ENCODE measurements at regions not wholly inside any gene's neighbourhood (a gene's known extent, or its start where the extent isn't known, plus 50 kb on each side); places are given as distances from the start of the nearest gene placed in this dataset.
A peak's percentile ranks its signal among the peaks of the same experiment; 100 is the strongest.

DNA sequence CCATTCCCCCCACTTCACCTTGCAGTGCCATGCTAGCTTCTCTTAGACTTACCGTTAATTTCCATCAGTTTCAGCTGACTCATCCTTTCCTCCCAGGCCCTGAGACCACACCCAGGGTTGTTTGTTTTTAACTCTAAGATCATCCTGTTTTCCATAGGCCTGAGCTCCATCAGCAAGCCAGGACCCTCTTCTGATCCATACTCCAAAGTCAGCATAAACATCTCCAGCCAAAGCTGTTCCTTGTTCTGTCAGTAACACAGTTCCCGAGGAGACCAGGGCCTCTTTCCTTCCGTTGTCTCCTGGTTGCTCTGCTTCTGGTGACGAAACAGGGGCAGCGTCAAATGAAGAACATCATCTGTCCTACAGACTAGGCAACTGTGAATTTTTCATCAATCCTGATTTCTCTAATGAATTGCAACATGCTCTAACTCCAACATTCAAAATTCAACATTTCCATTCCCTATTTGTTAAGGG lies 83.8 kb upstream of the HNF1B start:
- peaks cover 0 to 16% of the 10 kb centered on the region in 2 donors for H3K4me1 ChIP-seq (replicated peaks in 1 of 2)
- no peaks in the 10 kb centered on the region for H3K36me3 ChIP-seq (replicated peaks in 1 of 2)
- H3K27ac ChIP-seq = peak overlapping the region in 1 of 5 donors; percentile 31
- H3K27me3 ChIP-seq = no peaks in the 10 kb centered on the region
- no peak overlapping the region for H3K4me3 ChIP-seq
- intact Hi-C loops (cut with DNase I) = no loop called here
- DNase-seq = peak in 6 of 7 donors; percentile 25 to 66 (median 41)
- no peaks in the 10 kb centered on the region for H3K9me3 ChIP-seq (replicated peaks in 1 of 3)
- TF ChIP-seq, protein P1, sequence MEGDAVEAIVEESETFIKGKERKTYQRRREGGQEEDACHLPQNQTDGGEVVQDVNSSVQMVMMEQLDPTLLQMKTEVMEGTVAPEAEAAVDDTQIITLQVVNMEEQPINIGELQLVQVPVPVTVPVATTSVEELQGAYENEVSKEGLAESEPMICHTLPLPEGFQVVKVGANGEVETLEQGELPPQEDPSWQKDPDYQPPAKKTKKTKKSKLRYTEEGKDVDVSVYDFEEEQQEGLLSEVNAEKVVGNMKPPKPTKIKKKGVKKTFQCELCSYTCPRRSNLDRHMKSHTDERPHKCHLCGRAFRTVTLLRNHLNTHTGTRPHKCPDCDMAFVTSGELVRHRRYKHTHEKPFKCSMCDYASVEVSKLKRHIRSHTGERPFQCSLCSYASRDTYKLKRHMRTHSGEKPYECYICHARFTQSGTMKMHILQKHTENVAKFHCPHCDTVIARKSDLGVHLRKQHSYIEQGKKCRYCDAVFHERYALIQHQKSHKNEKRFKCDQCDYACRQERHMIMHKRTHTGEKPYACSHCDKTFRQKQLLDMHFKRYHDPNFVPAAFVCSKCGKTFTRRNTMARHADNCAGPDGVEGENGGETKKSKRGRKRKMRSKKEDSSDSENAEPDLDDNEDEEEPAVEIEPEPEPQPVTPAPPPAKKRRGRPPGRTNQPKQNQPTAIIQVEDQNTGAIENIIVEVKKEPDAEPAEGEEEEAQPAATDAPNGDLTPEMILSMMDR (IDR thresholded peaks at IDR 0.05) = no peak
- TF ChIP-seq POLR2A (IDR thresholded peaks at IDR 0.05) = no peak
- 51 to 69% (median 61%) methylated on average over 5 of the region's 5 CpGs for WGBS, 4 donors

DNA sequence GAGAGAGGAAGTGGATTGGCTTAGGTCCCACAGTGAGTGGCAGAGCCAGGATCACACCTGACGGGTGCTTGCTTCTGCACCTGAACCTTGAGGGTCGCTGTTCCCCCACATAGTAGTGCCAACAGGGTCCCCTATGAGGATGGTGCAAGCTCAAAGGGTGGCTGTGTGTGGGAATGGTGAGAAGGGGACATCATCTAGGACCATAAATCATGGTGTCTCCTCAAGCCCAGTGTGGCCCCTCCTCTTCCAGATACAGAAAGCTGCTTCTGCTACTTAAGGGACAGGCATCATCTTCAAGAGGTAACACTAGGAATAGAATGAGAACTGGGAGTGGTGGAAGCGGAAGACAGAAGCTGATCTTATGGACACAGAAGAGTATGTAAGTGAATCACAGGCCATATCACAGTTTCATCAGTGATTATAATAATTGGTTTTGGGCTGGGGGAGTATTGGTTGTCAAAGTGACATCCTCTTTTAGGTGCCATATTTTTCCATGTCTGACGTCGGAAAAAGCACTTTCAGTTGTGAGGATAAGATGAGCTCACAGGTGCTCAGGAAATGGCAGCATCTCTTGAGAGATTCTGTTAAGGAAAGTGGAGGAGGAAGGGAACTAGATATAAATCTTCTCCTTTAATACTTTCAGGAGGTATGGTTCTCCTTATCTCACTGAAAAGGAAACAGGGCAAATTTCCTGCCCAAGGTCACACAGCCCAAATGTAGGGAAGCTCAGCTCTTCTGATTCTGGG lies 83.2 kb upstream of the HNF1B start:
- H3K4me1 ChIP-seq (replicated peaks in 1 of 2) = peaks cover 0 to 16% of the 10 kb centered on the region in 2 donors
- 77 to 81% (median 79%) methylated on average over 3 to 5 of the region's 5 CpGs for WGBS, 4 donors
- intact Hi-C loops (cut with DNase I) = no loop called here
- no peaks in the 10 kb centered on the region for H3K9me3 ChIP-seq (replicated peaks in 1 of 3)
- H3K4me3 ChIP-seq = no peak overlapping the region
- peak in 1 of 7 donors; percentile 35 for DNase-seq
- no peaks in the 10 kb centered on the region for H3K36me3 ChIP-seq (replicated peaks in 1 of 2)
- TF ChIP-seq, protein P1 (IDR thresholded peaks at IDR 0.05) = no peak
- no peak for TF ChIP-seq POLR2A (IDR thresholded peaks at IDR 0.05)
- no peaks in the 10 kb centered on the region for H3K27me3 ChIP-seq
- peak overlapping the region in 1 of 5 donors; percentile 9 for H3K27ac ChIP-seq

DNA sequence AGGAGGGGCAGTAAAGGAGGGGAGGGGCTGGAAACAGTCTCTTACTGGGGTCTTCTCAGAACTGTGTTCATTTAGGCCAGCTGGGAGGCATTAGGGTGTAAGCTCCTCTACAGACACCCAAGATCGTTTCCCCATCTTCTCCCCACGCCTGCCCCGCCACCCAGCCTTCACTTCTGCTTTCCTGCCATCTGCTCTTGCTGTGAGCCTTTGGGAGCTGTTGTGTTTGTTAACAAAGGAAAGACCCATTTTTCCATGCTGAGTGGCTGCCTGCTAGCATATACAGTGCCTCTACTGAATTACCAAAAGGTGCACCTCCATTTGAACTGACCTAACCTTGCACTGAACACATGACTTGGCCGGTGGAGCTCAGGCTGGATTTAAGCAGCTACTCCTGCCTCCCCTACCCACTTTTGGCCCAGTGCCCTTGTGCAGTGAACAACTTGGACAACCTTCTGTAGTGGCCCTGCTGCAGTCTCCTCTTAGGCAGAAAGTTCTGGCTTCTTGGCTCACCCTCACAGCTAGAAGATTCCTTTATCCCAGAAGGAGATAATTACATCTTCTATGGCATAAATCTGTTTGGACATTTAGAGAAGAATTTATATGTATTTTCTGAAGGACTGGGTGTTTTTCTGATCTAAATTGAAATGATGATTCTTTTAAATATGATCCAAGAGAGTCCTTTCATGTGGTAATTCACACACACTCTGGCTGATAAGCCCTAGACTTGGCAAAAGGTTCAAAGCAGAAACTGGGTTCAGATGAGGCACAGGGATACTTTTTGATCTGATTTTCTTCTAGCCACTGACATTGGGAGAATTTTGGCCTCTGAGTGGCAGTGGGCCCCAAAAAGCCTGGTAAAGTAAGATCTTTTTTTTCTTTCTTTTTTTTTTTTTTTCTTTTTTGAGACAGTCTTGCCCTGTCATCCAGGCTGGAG lies 81.9 kb upstream of the HNF1B start:
- Histone ChIP-seq H3K4me1 (replicated peaks in 1 of 2) (peaks cover 0 to 16% of the 10 kb centered on the region in 2 donors), H3K27ac (peak overlapping the region in 1 of 5 donors; percentile 25), H3K9me3 (replicated peaks in 1 of 3) (no peaks in the 10 kb centered on the region), H3K27me3 (no peaks in the 10 kb centered on the region), H3K36me3 (replicated peaks in 1 of 2) (no peaks in the 10 kb centered on the region), H3K4me3 (no peak overlapping the region)
- intact Hi-C loops (cut with DNase I) = no loop called here
- peak in 5 of 7 donors; percentile 20 to 47 (median 31) for DNase-seq
- 59 to 80% (median 66%) methylated on average over 4 of the region's 4 CpGs for WGBS, 4 donors
- TF ChIP-seq, protein P1 (IDR thresholded peaks at IDR 0.05) = no peak
- TF ChIP-seq POLR2A (IDR thresholded peaks at IDR 0.05) = no peak

DNA sequence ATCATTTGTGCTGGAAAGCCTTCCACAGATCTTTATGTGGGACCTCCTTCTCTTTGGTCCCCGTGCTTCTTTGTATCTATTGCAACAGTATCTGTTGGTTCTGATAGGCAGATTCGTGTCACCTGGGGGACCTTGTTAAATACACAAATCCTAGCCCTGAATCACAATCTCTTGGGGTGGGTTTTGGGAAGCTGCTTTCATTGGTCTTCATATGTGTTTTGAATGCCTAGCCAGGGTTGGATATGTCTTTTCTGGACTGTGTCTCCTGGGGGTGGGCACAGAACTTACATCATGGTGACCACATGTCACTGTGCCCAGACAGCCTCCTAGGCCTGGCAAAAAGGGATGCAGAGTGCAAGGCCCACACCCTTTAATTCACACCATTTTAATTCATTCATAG lies 81.0 kb upstream of the HNF1B start:
- H3K27ac ChIP-seq = no peak overlapping the region
- TF ChIP-seq, protein P1 (IDR thresholded peaks at IDR 0.05) = no peak
- TF ChIP-seq POLR2A (IDR thresholded peaks at IDR 0.05) = no peak
- H3K36me3 ChIP-seq (replicated peaks in 1 of 2) = no peaks in the 10 kb centered on the region
- WGBS, 4 donors = 96 to 98% (median 97%) methylated on average over 2 of the region's 2 CpGs
- no peaks in the 10 kb centered on the region for H3K9me3 ChIP-seq (replicated peaks in 1 of 3)
- DNase-seq = no peak
- intact Hi-C loops (cut with DNase I) = no loop called here
- H3K4me3 ChIP-seq = no peak overlapping the region
- H3K27me3 ChIP-seq = no peaks in the 10 kb centered on the region
- H3K4me1 ChIP-seq (replicated peaks in 1 of 2) = peaks cover 0 to 16% of the 10 kb centered on the region in 2 donors

Data from adrenal gland (tissue), 9 donors.